Testis (tissue), 2 donors: ENCODE measurements at regions not wholly inside any gene's neighbourhood (a gene's known extent, or its start where the extent isn't known, plus 50 kb on each side); places are given as distances from the start of the nearest gene placed in this dataset.

Source experiments
- POLR2A ChIP-seq: fragments of 450-650 bp; IDR thresholded peaks from one replicate; pipeline ENCODE4 v1.6.1; 2017; ENCODE audit warnings: antibody characterized with exemption, mild to moderate bottlenecking, moderate library complexity
- TF ChIP-seq, protein P1 (sequence below), 3 experiments: fragments of 450-650 bp in 2 of 3; fragments of 200-600 bp in 1 of 3; sonication (generic) in 1 of 3; IDR thresholded peaks; one replicate each; pipeline ENCODE4 v1.5.1; 2016 to 2019; ENCODE audit warnings: antibody characterized with exemption in 3 of 3, mild to moderate bottlenecking in 2 of 3, moderate library complexity in 1 of 3

- TF ChIP-seq, protein P1, sequence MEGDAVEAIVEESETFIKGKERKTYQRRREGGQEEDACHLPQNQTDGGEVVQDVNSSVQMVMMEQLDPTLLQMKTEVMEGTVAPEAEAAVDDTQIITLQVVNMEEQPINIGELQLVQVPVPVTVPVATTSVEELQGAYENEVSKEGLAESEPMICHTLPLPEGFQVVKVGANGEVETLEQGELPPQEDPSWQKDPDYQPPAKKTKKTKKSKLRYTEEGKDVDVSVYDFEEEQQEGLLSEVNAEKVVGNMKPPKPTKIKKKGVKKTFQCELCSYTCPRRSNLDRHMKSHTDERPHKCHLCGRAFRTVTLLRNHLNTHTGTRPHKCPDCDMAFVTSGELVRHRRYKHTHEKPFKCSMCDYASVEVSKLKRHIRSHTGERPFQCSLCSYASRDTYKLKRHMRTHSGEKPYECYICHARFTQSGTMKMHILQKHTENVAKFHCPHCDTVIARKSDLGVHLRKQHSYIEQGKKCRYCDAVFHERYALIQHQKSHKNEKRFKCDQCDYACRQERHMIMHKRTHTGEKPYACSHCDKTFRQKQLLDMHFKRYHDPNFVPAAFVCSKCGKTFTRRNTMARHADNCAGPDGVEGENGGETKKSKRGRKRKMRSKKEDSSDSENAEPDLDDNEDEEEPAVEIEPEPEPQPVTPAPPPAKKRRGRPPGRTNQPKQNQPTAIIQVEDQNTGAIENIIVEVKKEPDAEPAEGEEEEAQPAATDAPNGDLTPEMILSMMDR (IDR thresholded peaks at IDR 0.05) = no peak
- no peak for TF ChIP-seq POLR2A
Measured at GRCh38 chr5:155455791-155456514, 442.4 kb downstream of the KIF4B start.
